ENCODE measurements at regions not wholly inside any gene's neighbourhood (a gene's known extent, or its start where the extent isn't known, plus 50 kb on each side); places are given as distances from the start of the nearest gene placed in this dataset.

- no peak for TF ChIP-seq CTCF (IDR thresholded peaks at IDR 0.05; ENCODE audit: unreplicated experiment)
- H3K4me1 Mint-ChIP-seq (ENCODE audit: unreplicated experiment), result no peaks in the 10 kb centered on the region
- H3K36me3 Mint-ChIP-seq (ENCODE audit: low read depth, unreplicated experiment), result no peaks in the 10 kb centered on the region
- no peak for DNase-seq (ENCODE audit: low spot score)
- H3K27ac Mint-ChIP-seq (ENCODE audit: unreplicated experiment), result no peak overlapping the region
- H3K27me3 Mint-ChIP-seq (ENCODE audit: unreplicated experiment), result no peaks in the 10 kb centered on the region
- no peaks in the 10 kb centered on the region for H3K9me3 Mint-ChIP-seq (ENCODE audit: unreplicated experiment)
- H3K4me3 Mint-ChIP-seq (ENCODE audit: unreplicated experiment), result no peak overlapping the region
Observed at GRCh38 chr7:24050991-24051560, 232.9 kb upstream of the NPY start.

- no peak overlapping the region for H3K27ac Mint-ChIP-seq (ENCODE audit: unreplicated experiment)
- no peaks in the 10 kb centered on the region for H3K36me3 Mint-ChIP-seq (ENCODE audit: low read depth, unreplicated experiment)
- no peak overlapping the region for H3K4me3 Mint-ChIP-seq (ENCODE audit: unreplicated experiment)
- H3K4me1 Mint-ChIP-seq (ENCODE audit: unreplicated experiment), result no peaks in the 10 kb centered on the region
- no peak for DNase-seq (ENCODE audit: low spot score)
- H3K9me3 Mint-ChIP-seq (ENCODE audit: unreplicated experiment), result no peaks in the 10 kb centered on the region
- no peak for TF ChIP-seq CTCF (IDR thresholded peaks at IDR 0.05; ENCODE audit: unreplicated experiment)
- H3K27me3 Mint-ChIP-seq (ENCODE audit: unreplicated experiment), result no peaks in the 10 kb centered on the region
Observed at GRCh38 chr7:24051651-24052050, 232.3 kb upstream of the NPY start.

- no peak for DNase-seq (ENCODE audit: low spot score)
- TF ChIP-seq CTCF (IDR thresholded peaks at IDR 0.05; ENCODE audit: unreplicated experiment), result no peak
- H3K4me3 Mint-ChIP-seq (ENCODE audit: unreplicated experiment), result no peak overlapping the region
Observed at GRCh38 chr7:24052572-24053260, 231.3 kb upstream of the NPY start.

GRCh38 chr7:24054236-24054635 is 229.8 kb upstream of the NPY start:
- TF ChIP-seq CTCF (IDR thresholded peaks at IDR 0.05; ENCODE audit: unreplicated experiment), result no peak
- no peaks in the 10 kb centered on the region for H3K4me1 Mint-ChIP-seq (ENCODE audit: unreplicated experiment)
- H3K4me3 Mint-ChIP-seq (ENCODE audit: unreplicated experiment), result no peak overlapping the region
- no peaks in the 10 kb centered on the region for H3K36me3 Mint-ChIP-seq (ENCODE audit: low read depth, unreplicated experiment)
- no peak for DNase-seq (ENCODE audit: low spot score)
- no peaks in the 10 kb centered on the region for H3K27me3 Mint-ChIP-seq (ENCODE audit: unreplicated experiment)
- no peak overlapping the region for H3K27ac Mint-ChIP-seq (ENCODE audit: unreplicated experiment)
- no peaks in the 10 kb centered on the region for H3K9me3 Mint-ChIP-seq (ENCODE audit: unreplicated experiment)

More at GRCh38 chr7:24052572-24053260, 231.3 kb upstream of the NPY start:
- no peaks in the 10 kb centered on the region for H3K4me1 Mint-ChIP-seq (ENCODE audit: unreplicated experiment)
- no peaks in the 10 kb centered on the region for H3K36me3 Mint-ChIP-seq (ENCODE audit: low read depth, unreplicated experiment)
- H3K27ac Mint-ChIP-seq (ENCODE audit: unreplicated experiment), result no peak overlapping the region
- no peaks in the 10 kb centered on the region for H3K27me3 Mint-ChIP-seq (ENCODE audit: unreplicated experiment)
- H3K9me3 Mint-ChIP-seq (ENCODE audit: unreplicated experiment), result no peaks in the 10 kb centered on the region

- DNase-seq (ENCODE audit: low spot score), result no peak
- H3K4me3 Mint-ChIP-seq (ENCODE audit: unreplicated experiment), result no peak overlapping the region
Observed at GRCh38 chr7:24057243-24057642, 226.7 kb upstream of the NPY start.

More at GRCh38 chr7:24057243-24057642, 226.7 kb upstream of the NPY start:
- no peak overlapping the region for H3K27ac Mint-ChIP-seq (ENCODE audit: unreplicated experiment)
- no peaks in the 10 kb centered on the region for H3K27me3 Mint-ChIP-seq (ENCODE audit: unreplicated experiment)
- H3K9me3 Mint-ChIP-seq (ENCODE audit: unreplicated experiment), result no peaks in the 10 kb centered on the region
- no peaks in the 10 kb centered on the region for H3K4me1 Mint-ChIP-seq (ENCODE audit: unreplicated experiment)
- TF ChIP-seq CTCF (IDR thresholded peaks at IDR 0.05; ENCODE audit: unreplicated experiment), result no peak
- H3K36me3 Mint-ChIP-seq (ENCODE audit: low read depth, unreplicated experiment), result no peaks in the 10 kb centered on the region
